ENCODE measurements at regions not wholly inside any gene's neighbourhood (a gene's known extent, or its start where the extent isn't known, plus 50 kb on each side); places are given as distances from the start of the nearest gene placed in this dataset.

DNA sequence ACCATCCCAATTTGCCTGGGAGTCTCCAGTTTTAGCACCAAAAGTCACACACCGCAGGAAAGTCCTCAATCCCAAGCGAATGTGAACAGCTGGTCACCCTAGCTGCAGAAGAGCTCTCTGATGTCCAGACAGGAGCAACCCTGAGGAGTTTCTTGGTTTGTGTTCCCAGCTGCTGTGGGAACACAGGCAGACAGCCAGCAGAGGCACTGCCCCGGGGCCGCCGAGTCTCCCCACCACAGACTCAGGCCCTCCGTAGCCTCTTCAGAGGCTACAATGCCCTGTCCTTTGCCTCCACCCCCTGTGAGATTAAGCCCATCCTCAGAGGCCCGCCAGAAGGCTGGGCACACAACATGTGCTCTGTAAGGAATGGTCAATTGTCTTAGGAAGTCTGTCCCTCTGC lies 111.5 kb downstream of the TTC32 start:
- no peaks in the 10 kb centered on the region for H3K36me3 ChIP-seq (ENCODE audit: control insufficient read depth, insufficient read depth, low read length)
- TF ChIP-seq, protein P1, sequence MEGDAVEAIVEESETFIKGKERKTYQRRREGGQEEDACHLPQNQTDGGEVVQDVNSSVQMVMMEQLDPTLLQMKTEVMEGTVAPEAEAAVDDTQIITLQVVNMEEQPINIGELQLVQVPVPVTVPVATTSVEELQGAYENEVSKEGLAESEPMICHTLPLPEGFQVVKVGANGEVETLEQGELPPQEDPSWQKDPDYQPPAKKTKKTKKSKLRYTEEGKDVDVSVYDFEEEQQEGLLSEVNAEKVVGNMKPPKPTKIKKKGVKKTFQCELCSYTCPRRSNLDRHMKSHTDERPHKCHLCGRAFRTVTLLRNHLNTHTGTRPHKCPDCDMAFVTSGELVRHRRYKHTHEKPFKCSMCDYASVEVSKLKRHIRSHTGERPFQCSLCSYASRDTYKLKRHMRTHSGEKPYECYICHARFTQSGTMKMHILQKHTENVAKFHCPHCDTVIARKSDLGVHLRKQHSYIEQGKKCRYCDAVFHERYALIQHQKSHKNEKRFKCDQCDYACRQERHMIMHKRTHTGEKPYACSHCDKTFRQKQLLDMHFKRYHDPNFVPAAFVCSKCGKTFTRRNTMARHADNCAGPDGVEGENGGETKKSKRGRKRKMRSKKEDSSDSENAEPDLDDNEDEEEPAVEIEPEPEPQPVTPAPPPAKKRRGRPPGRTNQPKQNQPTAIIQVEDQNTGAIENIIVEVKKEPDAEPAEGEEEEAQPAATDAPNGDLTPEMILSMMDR (IDR thresholded peaks at IDR 0.05; ENCODE audit: insufficient read depth, low read length, poor library complexity, severe bottlenecking) = no peak
- no peak for DNase-seq (ENCODE audit: extremely low read depth, insufficient read length)
- H3K4me3 ChIP-seq (replicated peaks; ENCODE audit: low read depth, low read length) = no peak overlapping the region
- H3K27me3 ChIP-seq (replicated peaks; ENCODE audit: control insufficient read depth, insufficient read depth, low read length) = no peaks in the 10 kb centered on the region; the same call in 1 of the 2 replicates

DNA sequence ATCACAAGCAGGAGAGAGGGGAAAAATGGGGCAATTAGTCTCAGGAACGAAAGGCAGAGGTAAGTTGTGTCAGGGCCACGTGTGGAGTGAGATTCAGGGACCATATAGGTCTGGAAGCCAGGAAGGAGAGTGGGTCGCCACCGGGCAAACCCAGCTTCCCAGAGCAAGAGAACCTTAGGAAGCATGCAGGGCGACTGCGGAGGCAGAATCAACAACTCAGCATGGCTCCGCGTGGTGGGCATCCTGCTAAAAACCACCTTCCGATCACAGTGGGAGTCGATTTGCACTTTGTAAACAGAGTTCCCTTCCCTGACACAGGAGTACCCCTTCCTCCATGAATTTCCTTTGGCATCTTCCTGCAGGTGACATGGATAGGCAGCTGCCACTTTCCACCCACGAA lies 114.6 kb downstream of the TTC32 start:
- no peak for DNase-seq (ENCODE audit: extremely low read depth, insufficient read length)
- Histone ChIP-seq H3K36me3 (ENCODE audit: control insufficient read depth, insufficient read depth, low read length) (no peaks in the 10 kb centered on the region), H3K4me3 (replicated peaks; ENCODE audit: low read depth, low read length) (no peak overlapping the region), H3K27me3 (replicated peaks; ENCODE audit: control insufficient read depth, insufficient read depth, low read length) (no peaks in the 10 kb centered on the region; the same call in 1 of the 2 replicates)
- TF ChIP-seq, protein P1 (IDR thresholded peaks at IDR 0.05; ENCODE audit: insufficient read depth, low read length, poor library complexity, severe bottlenecking) = no peak

DNA sequence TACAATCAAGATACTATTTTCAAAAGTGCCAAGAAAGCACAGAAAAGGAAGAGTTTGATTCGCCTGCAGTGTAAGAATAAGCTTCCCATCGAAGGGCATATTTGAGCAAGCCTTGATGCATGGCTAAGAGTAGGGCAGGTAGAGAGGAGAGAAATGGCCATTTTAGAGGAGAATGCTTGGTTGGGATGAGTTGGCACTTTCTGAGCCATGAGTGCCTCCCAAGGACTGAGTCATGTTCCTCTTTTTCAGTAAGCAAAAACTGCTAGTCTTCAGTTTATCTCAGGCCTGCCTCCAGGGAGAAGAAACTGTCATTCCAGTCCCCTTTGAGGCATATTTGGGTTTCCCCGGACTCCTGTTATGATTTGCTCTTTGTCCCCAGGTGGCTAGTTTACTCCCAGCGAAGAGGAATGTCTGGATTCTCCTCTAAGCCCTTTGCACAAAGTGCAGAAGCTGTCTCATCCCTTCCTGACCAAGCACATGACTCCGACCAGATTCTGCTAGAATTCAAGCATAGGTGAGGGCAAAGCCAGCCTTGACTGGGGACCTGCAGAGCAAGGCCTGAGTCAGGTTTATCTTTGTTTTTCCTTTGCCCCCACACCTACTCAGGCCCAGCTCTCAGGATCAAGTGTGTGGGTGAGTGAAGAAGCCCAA lies 115.2 kb downstream of the TTC32 start:
- TF ChIP-seq, protein P1 (IDR thresholded peaks at IDR 0.05; ENCODE audit: insufficient read depth, low read length, poor library complexity, severe bottlenecking) = no peak
- DNase-seq (ENCODE audit: extremely low read depth, insufficient read length) = no peak
- H3K4me3 ChIP-seq (replicated peaks; ENCODE audit: low read depth, low read length) = no peak overlapping the region
- H3K36me3 ChIP-seq (ENCODE audit: control insufficient read depth, insufficient read depth, low read length) = no peaks in the 10 kb centered on the region
- no peaks in the 10 kb centered on the region; the same call in 1 of the 2 replicates for H3K27me3 ChIP-seq (replicated peaks; ENCODE audit: control insufficient read depth, insufficient read depth, low read length)

DNA sequence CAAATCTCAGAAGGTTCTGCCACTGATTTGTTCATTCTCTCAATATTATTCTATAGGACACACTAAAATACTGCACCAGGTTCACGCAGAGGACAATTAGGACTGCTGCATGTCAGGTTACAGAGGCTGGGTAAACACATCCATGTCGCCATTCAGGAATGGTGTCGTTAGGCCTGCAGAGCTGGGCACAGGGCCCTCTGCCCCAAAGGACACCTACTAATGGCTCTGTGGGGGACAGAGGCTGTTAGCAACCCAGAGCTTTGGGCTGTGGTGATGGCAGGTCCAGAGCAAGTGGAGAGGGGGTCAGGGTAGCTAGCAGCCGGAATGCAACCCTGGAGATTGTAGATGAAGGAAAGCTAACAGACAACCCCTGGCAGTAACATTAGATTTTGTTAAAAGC lies 115.9 kb downstream of the TTC32 start:
- TF ChIP-seq, protein P1 (IDR thresholded peaks at IDR 0.05; ENCODE audit: insufficient read depth, low read length, poor library complexity, severe bottlenecking) = no peak
- DNase-seq (ENCODE audit: extremely low read depth, insufficient read length) = no peak
- Histone ChIP-seq H3K4me3 (replicated peaks; ENCODE audit: low read depth, low read length) (no peak overlapping the region), H3K27me3 (replicated peaks; ENCODE audit: control insufficient read depth, insufficient read depth, low read length) (no peaks in the 10 kb centered on the region; the same call in 1 of the 2 replicates), H3K36me3 (ENCODE audit: control insufficient read depth, insufficient read depth, low read length) (no peaks in the 10 kb centered on the region)

DNA sequence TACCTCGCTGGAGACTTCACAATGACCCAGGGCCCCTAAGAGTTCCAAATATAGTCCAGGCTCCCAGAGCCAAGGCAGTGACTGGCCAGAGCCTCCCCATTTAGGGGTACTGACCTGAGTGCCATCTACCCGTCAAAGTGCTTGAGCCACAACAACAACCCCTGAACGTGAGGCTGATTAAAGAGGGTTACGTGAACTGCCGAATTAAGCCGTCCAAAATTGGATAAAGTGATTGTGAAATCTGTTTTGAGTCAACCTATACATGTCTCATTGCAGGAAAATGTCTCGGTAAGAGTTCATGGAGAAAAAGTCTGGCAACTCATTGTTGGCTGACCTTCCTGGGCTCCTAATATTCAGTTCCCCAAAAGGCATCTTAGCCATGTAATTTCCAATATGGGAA lies 116.3 kb downstream of the TTC32 start:
- Histone ChIP-seq H3K36me3 (ENCODE audit: control insufficient read depth, insufficient read depth, low read length) (no peaks in the 10 kb centered on the region), H3K4me3 (replicated peaks; ENCODE audit: low read depth, low read length) (no peak overlapping the region), H3K27me3 (replicated peaks; ENCODE audit: control insufficient read depth, insufficient read depth, low read length) (no peaks in the 10 kb centered on the region; the same call in 1 of the 2 replicates)
- TF ChIP-seq, protein P1 (IDR thresholded peaks at IDR 0.05; ENCODE audit: insufficient read depth, low read length, poor library complexity, severe bottlenecking) = no peak
- DNase-seq (ENCODE audit: extremely low read depth, insufficient read length) = no peak

DNA sequence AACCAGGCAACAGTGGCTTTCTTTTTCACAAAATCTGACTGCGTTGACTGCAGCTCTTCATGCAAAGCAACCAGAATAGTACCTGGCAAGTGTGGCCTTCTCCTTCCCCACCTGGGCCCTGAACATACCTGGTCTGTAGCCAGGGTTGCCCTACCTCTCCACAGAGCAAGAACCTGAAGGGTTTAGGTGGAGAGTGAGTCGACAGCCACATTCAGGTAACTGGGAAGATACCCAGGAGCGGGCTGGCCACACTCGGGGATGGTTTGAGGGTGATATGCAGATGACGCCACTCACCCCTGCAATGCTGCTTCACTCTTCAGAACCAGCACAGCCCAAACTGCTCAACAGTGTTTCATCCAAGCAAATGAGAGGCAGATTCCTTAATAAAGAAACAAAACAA lies 117.3 kb downstream of the TTC32 start:
- TF ChIP-seq, protein P1 (IDR thresholded peaks at IDR 0.05; ENCODE audit: insufficient read depth, low read length, poor library complexity, severe bottlenecking) = no peak
- H3K27me3 ChIP-seq (replicated peaks; ENCODE audit: control insufficient read depth, insufficient read depth, low read length) = no peaks in the 10 kb centered on the region; the same call in 1 of the 2 replicates
- no peak for DNase-seq (ENCODE audit: extremely low read depth, insufficient read length)
- no peaks in the 10 kb centered on the region for H3K36me3 ChIP-seq (ENCODE audit: control insufficient read depth, insufficient read depth, low read length)
- no peak overlapping the region for H3K4me3 ChIP-seq (replicated peaks; ENCODE audit: low read depth, low read length)
